CD4-positive, alpha-beta T cell treated with Interleukin-10 for 1 hour (primary cell): ENCODE measurements at regions not wholly inside any gene's neighbourhood (a gene's known extent, or its start where the extent isn't known, plus 50 kb on each side); places are given as distances from the start of the nearest gene placed in this dataset.
"Not testable (repeated sequence)": the region's sequence is repeated elsewhere in the genome, so short reads cannot be mapped to it uniquely, and the experiment has no call there.

ENCODE experiments used
- DNase-seq: peaks from one replicate; pipeline ENCODE4 v3.0.0-alpha.2; 2020

- no peak for DNase-seq
Measured at GRCh38 chr2:172295677-172296076, 131.7 kb upstream of the ITGA6 start.

- no peak for DNase-seq
Measured at GRCh38 chr2:172296267-172297046, 130.9 kb upstream of the ITGA6 start.

DNA sequence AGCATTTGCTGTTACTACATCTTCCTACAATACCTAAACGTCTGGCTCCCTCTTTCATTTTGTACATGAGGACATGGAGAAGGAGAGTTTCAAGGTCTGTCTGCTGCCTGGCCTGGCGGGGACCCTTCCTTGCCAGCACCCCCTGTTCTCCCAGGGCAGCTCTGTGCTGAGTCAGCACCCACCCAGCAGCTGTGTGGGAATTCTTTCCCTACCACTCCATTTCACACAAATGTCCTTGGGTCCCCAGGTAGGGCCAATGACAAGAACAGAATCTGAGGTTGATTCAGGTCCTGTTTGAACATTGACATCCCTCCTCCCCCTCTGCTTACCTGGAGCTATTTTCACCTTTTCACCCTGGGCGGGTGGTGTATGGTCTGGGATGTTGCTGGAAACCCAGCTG lies 129.9 kb upstream of the ITGA6 start:
- no peak for DNase-seq

DNA sequence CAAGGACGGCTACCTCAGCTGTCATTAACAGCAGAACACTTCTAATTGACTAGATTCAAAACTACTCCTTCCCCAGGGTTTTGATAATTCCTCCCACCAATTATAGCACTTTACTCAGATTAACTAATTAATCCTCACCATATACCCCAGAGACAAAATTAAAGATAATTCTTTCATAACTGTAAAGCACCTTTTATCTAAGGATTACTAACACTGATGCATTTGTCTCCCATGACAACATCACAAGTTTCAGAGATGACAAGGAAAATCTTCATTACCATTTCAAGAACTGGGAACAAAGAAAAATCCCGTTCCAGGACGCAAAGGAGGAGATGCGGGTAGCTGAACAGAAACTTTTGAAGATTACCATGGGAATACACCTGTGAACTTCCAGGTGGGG lies 129.4 kb upstream of the ITGA6 start:
- no peak for DNase-seq

- DNase-seq, result no peak
Measured at GRCh38 chr2:172299741-172300140, 127.6 kb upstream of the ITGA6 start.

GRCh38 chr2:172300851-172301250 lies 126.5 kb upstream of the ITGA6 start:
- DNase-seq, result no peak

DNA sequence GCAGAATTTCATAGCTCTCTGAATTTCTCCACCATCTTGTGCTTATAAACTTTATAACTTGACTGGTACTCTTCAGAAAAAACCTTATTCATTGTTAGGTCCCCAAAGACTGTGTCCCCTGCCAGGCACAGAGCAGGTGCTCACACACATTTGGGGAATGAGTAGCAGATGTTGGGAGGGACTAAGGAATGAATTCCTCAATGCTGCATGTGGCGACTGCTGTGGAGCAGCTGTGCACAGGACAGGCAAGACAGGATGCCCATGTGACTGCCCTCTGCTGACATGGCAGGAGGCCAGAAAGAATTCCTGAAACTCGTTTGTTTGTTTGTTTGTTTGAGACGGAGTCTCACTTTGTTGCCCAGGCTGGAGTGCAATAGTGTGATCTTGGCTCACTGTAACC lies 122.3 kb upstream of the ITGA6 start:
- DNase-seq, result no peak

- DNase-seq, result no peak
Measured at GRCh38 chr2:172307800-172308199, 119.6 kb upstream of the ITGA6 start.

DNA sequence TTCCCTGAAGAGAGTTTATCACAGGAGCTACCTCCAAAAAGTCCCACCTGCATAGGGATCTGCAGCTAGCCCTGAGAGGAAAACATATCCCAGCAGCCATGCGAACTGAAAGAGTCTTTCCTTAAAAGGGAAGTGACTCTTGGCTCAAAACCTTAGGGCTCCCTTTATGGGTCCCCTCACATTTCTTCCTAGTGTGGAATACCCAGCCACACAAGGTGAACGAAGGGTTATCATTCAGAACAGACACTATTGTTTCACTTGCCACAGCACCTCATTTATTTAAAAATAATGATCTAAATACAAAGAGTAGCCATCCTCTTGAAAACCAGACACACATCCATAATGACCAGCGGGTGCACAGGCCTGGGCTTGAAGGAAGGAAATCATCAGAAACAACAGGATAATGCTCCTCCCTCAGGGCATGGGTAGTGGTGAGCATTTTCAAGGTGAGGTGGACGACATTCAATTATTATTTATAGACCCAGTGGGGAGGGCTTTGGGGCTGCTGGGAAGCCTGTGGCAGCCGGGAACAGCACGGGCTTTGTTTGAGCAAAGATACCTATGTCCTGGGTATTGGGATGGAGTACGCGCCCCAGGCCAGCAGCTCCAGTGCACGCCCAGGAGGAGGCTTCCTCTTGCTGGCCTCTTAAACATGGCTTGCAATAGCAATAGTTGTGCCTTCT lies 119.0 kb upstream of the ITGA6 start:
- no peak for DNase-seq

DNA sequence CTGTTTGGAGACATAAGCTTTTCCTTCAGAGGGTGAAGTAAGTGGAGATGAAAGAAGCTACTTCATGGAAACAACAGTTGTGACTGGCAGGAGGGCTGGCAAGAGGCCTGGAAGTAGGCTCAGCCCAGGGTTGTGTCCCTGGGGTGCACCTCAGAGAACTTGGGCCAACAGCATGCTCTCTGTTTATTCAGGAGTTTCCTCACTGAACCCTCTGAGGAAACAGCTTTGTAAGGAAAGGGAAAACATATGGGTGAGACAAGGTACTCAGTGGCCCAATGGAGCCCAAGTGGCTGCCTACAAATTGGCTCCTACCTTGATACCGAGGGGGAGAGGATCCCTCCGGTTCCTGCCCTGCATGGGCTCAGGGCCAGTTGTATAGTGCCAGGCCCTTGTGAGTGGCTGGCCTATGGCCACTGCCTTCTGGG lies 115.5 kb upstream of the ITGA6 start:
- no peak for DNase-seq

DNA sequence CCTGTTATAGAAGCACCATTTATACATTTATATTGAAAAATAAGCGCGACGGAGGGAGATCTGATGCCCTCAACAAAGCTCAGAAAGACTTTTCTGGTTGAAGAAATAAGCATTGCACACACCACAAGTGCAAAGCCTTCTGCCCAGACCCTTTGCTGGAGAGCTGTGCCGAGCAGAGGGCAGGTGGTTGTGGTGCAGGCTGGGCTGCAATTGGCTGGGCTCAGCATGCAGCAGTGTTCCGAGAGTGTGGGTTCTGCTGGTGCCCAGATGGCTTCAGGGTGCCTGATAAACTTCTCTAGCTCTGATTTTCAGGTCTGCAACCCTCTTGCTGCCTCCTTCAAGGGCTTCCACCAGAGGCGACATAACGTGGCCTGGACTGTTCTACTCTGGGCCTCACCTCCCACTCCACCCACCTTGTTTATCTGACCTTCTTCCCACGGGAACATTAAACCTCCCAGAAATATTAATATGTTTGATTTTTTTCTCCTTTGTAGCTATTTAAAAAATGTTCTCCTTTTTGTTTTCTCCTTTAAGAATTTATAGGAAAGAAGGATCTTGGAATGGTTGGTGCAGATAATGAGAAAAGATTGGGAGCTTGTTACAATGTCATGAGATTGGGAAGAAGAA lies 113.6 kb upstream of the ITGA6 start:
- DNase-seq, result no peak

GRCh38 chr2:172315070-172315469 lies 112.3 kb upstream of the ITGA6 start:
- DNase-seq, result not testable (repeated sequence)

DNA sequence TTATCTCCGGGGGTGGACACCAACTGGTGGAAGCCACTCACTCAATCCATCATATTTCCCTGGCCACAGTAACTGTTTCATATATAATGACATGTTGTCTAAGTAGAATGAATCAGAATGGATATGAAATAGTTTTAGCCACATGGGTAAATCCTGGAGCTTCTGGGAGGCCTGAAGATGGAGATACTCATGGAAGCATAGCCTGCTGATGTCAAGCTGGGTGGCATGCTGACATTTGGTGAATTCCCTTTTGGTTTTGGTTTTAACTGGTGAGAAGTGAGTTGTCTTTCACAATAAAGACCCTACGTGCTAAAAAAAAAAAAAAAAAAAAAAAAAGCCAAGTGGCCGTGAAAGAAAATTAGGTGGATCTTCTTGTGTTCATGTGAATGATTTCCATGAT lies 105.3 kb upstream of the ITGA6 start:
- DNase-seq, result no peak

DNA sequence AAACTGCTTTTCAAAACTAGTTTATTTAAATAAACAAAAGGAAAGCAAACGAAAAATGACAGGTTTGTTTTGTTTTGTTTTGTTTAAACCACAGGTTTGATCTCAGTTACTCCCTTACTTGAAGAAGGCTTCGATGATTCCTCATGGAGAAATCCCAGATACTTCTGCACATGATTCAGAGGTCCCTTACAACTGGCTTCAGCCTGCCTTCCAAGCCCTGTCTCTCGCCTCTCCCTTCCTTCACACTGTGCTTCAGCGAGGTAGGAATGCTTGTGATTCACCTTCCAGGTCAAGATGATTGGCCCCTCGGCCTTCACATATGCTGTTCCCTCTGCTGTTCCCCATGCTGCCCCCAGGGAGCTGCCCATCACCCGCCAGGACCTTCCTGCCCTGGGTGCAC lies 104.1 kb upstream of the ITGA6 start:
- no peak for DNase-seq

- DNase-seq, result no peak
Measured at GRCh38 chr2:172323861-172324597, 103.4 kb upstream of the ITGA6 start.

GRCh38 chr2:172326211-172326509 lies 101.2 kb upstream of the ITGA6 start:
- no peak for DNase-seq

DNA sequence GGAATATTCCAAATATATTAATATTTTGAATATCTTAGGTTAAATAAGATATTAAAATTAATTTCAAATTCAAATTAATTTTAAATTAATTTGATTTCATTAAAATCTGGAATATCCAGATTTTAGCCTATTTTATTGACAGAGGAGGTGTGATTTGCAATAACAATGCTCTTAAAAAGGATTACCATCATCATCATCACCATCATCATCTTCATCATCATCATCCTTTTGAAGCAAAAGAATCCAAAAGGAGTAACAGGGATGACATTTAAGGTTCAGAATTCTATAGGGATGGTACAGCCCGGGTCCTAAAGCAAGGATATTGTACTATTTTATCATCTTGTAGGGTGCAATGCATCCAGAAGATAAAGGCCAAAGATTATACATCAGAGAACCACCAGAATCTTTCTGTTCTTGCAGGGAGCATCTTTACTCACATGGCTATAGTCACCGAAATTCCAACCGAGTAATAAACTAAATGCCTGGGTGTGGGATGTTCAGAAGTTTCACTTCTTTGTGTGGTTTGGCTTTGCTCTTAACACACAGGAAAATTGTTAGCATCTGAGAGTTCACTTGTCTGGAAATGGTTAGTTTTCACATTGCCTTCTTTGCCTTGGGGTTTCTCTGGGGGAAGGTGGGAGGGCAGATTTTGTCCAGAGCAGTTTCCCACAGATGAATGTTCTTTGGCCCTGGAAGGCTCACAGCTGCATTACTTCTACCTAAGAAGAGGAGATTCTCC lies 99.1 kb upstream of the ITGA6 start:
- DNase-seq, result no peak

- no peak for DNase-seq
Measured at GRCh38 chr2:172329416-172329773, 98.0 kb upstream of the ITGA6 start.

GRCh38 chr2:172329774-172330671 lies 97.4 kb upstream of the ITGA6 start:
- DNase-seq, result no peak

GRCh38 chr2:172332507-172332906 lies 94.9 kb upstream of the ITGA6 start:
- no peak for DNase-seq

DNA sequence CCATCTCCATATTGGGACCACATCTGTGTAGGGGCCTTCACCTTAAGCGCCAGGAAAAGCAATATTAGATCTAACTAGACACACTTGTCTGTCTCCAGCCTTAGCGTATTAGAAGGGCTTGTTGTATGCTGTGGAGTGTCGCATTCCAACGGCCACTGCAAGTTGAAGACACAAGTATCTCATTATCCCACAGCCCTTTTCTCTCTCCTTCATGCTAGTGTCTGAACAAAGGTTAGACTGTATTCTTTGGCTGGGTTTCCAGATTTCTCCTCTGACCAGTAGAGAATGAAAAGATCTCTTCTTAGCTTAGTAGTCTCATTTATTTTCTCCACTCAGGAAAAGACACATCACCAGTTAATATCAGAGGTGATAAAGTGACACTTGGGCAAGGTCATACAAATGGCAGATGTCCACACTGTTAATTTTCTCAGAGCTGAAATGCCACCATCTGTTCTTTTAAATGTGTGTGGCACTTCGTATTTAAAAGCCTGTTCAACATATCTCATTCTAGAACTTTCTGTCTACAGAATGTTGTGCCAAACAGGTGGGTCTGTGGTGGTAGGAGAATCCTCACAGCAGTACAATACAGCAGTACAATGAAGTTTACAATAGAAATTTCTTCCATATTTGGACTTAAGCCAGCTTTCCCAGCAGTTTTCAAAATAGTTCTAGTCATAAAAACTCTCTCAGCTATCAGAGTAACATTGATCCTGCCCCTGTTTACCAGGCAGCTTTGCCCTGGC lies 94.0 kb upstream of the ITGA6 start:
- no peak for DNase-seq
